GM12874 (cell line): ENCODE measurements at regions not wholly inside any gene's neighbourhood (a gene's known extent, or its start where the extent isn't known, plus 50 kb on each side); places are given as distances from the start of the nearest gene placed in this dataset.

Source experiments
- TF ChIP-seq, protein P1 (sequence below): IDR thresholded peaks from 2 replicates; pipeline ENCODE4 v1.5.1; 2011; ENCODE audit warnings: low read depth, mild to moderate bottlenecking, control low read depth, low read length, moderate library complexity; ENCODE audit not compliant: insufficient read depth

DNA sequence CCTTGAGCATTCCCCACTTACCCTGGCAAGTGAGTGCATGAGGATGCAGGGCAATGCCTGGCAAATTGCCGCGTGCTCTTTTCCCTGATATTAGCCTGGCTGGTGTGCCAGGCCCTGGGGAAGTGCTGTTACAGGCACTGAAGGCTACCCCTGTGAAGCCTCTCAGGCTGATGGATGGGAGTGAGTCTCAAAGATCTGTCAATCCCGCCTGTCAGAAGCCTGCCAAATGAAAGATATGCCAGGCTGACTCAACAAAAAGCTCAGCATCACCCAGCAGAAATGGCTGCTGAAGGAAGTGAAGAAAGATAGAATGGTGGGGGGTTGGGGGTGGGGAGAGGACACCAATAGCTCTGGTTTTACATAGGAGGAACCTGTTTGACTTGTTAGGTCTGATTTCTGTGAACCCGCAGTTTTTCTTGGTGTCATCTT, 112.1 kb downstream of the LACC1 start:
- TF ChIP-seq, protein P1, sequence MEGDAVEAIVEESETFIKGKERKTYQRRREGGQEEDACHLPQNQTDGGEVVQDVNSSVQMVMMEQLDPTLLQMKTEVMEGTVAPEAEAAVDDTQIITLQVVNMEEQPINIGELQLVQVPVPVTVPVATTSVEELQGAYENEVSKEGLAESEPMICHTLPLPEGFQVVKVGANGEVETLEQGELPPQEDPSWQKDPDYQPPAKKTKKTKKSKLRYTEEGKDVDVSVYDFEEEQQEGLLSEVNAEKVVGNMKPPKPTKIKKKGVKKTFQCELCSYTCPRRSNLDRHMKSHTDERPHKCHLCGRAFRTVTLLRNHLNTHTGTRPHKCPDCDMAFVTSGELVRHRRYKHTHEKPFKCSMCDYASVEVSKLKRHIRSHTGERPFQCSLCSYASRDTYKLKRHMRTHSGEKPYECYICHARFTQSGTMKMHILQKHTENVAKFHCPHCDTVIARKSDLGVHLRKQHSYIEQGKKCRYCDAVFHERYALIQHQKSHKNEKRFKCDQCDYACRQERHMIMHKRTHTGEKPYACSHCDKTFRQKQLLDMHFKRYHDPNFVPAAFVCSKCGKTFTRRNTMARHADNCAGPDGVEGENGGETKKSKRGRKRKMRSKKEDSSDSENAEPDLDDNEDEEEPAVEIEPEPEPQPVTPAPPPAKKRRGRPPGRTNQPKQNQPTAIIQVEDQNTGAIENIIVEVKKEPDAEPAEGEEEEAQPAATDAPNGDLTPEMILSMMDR = no peak

- TF ChIP-seq, protein P1 = no peak
Observed at GRCh38 chr13:43992211-43992610, 112.5 kb downstream of the LACC1 start.

DNA sequence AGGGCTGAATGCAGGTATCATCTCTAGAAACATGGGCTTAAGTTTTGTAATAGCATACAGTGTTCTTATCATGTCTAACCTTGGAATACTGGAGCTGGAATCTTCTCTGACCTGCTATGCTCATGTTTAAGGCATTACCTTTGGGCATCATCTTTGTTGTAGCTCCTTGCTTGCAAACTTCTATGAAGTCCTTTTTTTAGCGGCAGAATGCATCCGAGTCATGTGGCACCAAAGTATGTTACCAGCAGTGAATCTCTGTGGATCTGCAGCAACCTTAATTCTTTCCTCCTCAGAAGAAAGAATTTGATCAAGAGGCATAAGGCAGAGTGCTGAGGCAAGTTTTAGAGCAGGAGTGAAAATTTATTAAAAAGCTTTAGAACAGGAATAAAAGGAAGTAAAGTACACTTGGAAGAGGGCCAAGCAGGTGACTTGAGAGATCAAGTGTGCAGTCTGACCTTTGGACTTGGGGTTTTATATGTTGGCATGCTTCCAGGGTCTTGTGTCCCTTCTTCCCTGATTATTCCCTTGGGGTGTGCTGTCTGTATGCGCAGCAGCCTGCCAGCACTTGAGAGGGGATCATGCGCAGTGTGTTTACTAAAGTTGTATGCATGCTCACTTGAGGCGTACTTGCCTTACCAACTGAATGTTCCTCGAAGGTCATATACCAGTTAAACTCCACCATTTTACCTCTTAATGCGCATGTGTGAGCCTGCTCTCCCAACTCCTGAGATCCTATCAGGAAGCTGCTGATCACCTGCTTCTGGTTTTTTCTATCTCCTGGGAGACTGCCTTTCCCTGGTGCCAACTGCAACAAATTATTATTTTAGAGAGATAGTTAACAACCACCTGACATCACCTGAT, 115.5 kb downstream of the LACC1 start:
- TF ChIP-seq, protein P1 = no peak

DNA sequence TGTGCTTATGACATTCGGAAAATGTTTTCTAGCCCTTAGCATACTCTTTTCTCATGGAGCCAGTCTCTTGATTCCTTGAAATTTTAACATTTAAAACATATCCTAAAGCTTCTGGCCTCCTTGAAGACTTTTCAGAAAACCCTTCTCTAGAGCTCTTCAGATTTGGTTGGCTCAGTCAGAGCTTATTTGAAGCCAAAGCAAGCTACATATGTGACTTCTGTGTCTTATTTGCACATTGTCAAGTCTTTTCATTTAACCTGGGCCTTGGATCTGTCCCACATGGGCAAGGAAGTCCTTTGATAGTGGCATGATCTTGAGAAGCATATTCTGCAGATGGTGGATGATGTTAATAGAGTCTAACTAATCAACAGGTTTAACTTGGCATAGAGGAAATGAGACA, 116.5 kb downstream of the LACC1 start:
- TF ChIP-seq, protein P1 = no peak

GRCh38 chr13:44003481-44003880, 123.8 kb downstream of the LACC1 start:
- TF ChIP-seq, protein P1 = no peak

DNA sequence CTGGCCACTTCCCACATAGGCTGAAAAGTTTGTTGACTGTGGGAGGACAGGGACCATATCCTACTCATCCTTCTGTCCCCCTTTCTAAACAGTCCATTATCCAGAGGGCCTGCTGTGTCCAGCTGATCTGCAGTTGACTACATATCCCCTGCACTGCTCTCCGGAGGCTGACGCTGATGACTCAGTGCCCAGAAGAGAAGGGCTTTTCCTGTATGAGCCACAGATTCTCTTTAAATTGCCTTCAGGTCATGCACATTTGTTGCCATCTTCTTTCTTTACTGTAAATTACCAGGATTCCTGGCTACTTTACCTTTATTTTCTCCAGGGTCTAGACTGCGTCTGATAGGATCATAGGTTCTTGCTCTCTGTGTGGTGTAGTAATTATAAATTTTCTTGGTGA, 125.2 kb downstream of the LACC1 start:
- TF ChIP-seq, protein P1 = no peak

- TF ChIP-seq, protein P1 = no peak
Observed at GRCh38 chr13:44007451-44007850, 127.7 kb downstream of the LACC1 start.
